B cell (primary cell): ENCODE measurements at regions not wholly inside any gene's neighbourhood (a gene's known extent, or its start where the extent isn't known, plus 50 kb on each side); places are given as distances from the start of the nearest gene placed in this dataset.

Source experiments
- ATAC-seq: fragments of 200-7000 bp; cut with Tn5 transposase; one replicate; pipeline ENCODE4 v1.10.0; 2021; ENCODE audit warnings: low read depth, mild to moderate bottlenecking, moderate number of reproducible peaks, moderate library complexity
- CTCF ChIA-PET: fragments of 350-600 bp; sonication (Branson Sonifier 250); formaldehyde crosslinking; loops from one replicate; lab custom pipeline; 2021; ENCODE audit warnings: antibody characterized with exemption, inconsistent platforms; lab: Charles Lee
- POLR2A ChIA-PET: fragments of 350-600 bp; sonication (Branson Sonifier 250); formaldehyde crosslinking; loops from one replicate; lab custom pipeline; 2021; ENCODE audit warnings: antibody characterized with exemption; lab: Charles Lee
- DNase-seq: peaks from one replicate; pipeline ENCODE4 v3.0.0; 2013
- H2AFZ ChIP-seq: 2 replicates; pipeline ENCODE4 v1.6.1; 2012; ENCODE audit warnings: mild to moderate bottlenecking, low read depth, low read length; ENCODE audit not compliant: insufficient read depth, poor library complexity, severe bottlenecking
- H3K27ac ChIP-seq, 2 donors: 1 replicate in 1 of 2; 2 replicates in 1 of 2; pipeline ENCODE4 v1.5.1; 2012 to 2013; ENCODE audit warnings: low read length in 2 of 2, mild to moderate bottlenecking in 2 of 2, moderate library complexity in 1 of 2
- H3K27me3 ChIP-seq, 4 experiments: fragments of 200-600 bp in 1 of 4; sonication (generic) in 1 of 4; replicated peaks in 1 of 4; 1 replicate in 2 of 4; 2 replicates in 2 of 4; pipeline versions ENCODE4 v1.6.1 to v1.7.0; 2013 to 2016; ENCODE audit warnings: low read length in 3 of 4, mild to moderate bottlenecking in 2 of 4, mixed read lengths in 1 of 4, moderate library complexity in 1 of 4; ENCODE audit not compliant: insufficient read depth in 4 of 4, control insufficient read depth in 3 of 4; ENCODE audit errors: control extremely low read depth in 1 of 4
- H3K36me3 ChIP-seq, 2 experiments: replicated peaks in 1 of 2; 1 replicate in 1 of 2; 2 replicates in 1 of 2; pipeline versions ENCODE4 v1.6.1 to v1.7.1; 2013; ENCODE audit warnings: low read length in 1 of 2; ENCODE audit not compliant: insufficient read depth in 2 of 2, control insufficient read depth in 1 of 2; ENCODE audit errors: control extremely low read depth in 1 of 2, extremely low read depth in 1 of 2
- H3K4me1 ChIP-seq, 2 donors: fragments of 200-600 bp in 1 of 2; sonication (generic) in 1 of 2; 1 replicate in 1 of 2; 2 replicates in 1 of 2; pipeline versions ENCODE4 v1.5.1 to v1.6.1; 2013 to 2017; ENCODE audit warnings: low read length in 2 of 2; ENCODE audit not compliant: control insufficient read depth in 2 of 2, insufficient read depth in 2 of 2
- H3K4me2 ChIP-seq: replicated peaks from 2 replicates; pipeline ENCODE3; 2012; ENCODE audit warnings: mild to moderate bottlenecking, low read depth, low read length; ENCODE audit not compliant: poor library complexity, severe bottlenecking
- H3K4me3 ChIP-seq, 5 experiments: fragments of 200-600 bp in 1 of 5; sonication (generic) in 1 of 5; 1 replicate in 3 of 5; 2 replicates in 2 of 5; pipeline versions ENCODE4 v1.5.1 to v1.7.0; 2011 to 2016; ENCODE audit warnings: low read length in 4 of 5, mild to moderate bottlenecking in 4 of 5, low read depth in 2 of 5, control low read depth in 1 of 5, moderate library complexity in 1 of 5; ENCODE audit not compliant: insufficient read depth in 1 of 5; ENCODE audit errors: control extremely low read depth in 1 of 5, extremely low read depth in 1 of 5
- H3K79me2 ChIP-seq: fragments of 200-600 bp; sonication (generic); one replicate; pipeline ENCODE4 v1.6.0; 2016; ENCODE audit warnings: low read length; ENCODE audit not compliant: control insufficient read depth, insufficient read depth
- H3K9ac ChIP-seq: fragments of 200-600 bp; sonication (generic); 2 replicates; pipeline ENCODE4 v1.6.1; 2017; ENCODE audit warnings: mild to moderate bottlenecking, low read length, moderate library complexity
- H3K9me3 ChIP-seq, 3 donors: one replicate each; pipeline versions ENCODE4 v1.6.1 to v1.7.1; 2013; ENCODE audit warnings: low read length in 2 of 3; ENCODE audit not compliant: control insufficient read depth in 2 of 3, insufficient read depth in 1 of 3; ENCODE audit errors: control extremely low read depth in 1 of 3
- H4K20me1 ChIP-seq: 2 replicates; pipeline ENCODE4 v1.6.0; 2012; ENCODE audit warnings: mild to moderate bottlenecking, low read length; ENCODE audit not compliant: insufficient read depth, control insufficient read depth, poor library complexity, severe bottlenecking
- H3K27ac Mint-ChIP-seq: one replicate; pipeline ENCODE4 v1.8.0; 2021; ENCODE audit warnings: mixed read lengths
- H3K27me3 Mint-ChIP-seq: one replicate; pipeline ENCODE4 v1.8.0; 2021; ENCODE audit warnings: mixed read lengths
- H3K4me1 Mint-ChIP-seq: one replicate; pipeline ENCODE4 v1.8.0; 2021; ENCODE audit warnings: mixed read lengths
- H3K4me3 Mint-ChIP-seq: one replicate; pipeline ENCODE4 v1.8.0; 2021; ENCODE audit warnings: mixed read lengths
- H3K9me3 Mint-ChIP-seq: one replicate; pipeline ENCODE4 v1.8.0; 2022; ENCODE audit warnings: mixed read lengths; ENCODE audit not compliant: insufficient read depth
- EZH2 ChIP-seq: IDR thresholded peaks from 2 replicates; pipeline ENCODE4 v1.6.1; 2012; ENCODE audit warnings: borderline replicate concordance, low read depth, mild to moderate bottlenecking, moderate library complexity, low read length; ENCODE audit not compliant: insufficient read depth, poor library complexity, severe bottlenecking
- WGBS: methylation state at CpG from one replicate; pipeline ENCODE4 v1.1.5; 2013; ENCODE audit warnings: missing lambda C conversion rate; ENCODE audit not compliant: insufficient coverage; 5-methylcytosine and 5-hydroxymethylcytosine counted together
- intact Hi-C: fragments of 100-400 bp; cut with micrococcal nuclease; formaldehyde crosslinking; loops from one replicate; pipeline ENCODE4 v1.10.0; 2022
- TF ChIP-seq, protein P1 (sequence below): fragments of 200-600 bp; IDR thresholded peaks from one replicate; pipeline ENCODE4 v1.8.0; 2022; ENCODE audit warnings: antibody characterized with exemption, mild to moderate bottlenecking

- intact Hi-C loops, result no loop called here
- TF ChIP-seq, protein P1, sequence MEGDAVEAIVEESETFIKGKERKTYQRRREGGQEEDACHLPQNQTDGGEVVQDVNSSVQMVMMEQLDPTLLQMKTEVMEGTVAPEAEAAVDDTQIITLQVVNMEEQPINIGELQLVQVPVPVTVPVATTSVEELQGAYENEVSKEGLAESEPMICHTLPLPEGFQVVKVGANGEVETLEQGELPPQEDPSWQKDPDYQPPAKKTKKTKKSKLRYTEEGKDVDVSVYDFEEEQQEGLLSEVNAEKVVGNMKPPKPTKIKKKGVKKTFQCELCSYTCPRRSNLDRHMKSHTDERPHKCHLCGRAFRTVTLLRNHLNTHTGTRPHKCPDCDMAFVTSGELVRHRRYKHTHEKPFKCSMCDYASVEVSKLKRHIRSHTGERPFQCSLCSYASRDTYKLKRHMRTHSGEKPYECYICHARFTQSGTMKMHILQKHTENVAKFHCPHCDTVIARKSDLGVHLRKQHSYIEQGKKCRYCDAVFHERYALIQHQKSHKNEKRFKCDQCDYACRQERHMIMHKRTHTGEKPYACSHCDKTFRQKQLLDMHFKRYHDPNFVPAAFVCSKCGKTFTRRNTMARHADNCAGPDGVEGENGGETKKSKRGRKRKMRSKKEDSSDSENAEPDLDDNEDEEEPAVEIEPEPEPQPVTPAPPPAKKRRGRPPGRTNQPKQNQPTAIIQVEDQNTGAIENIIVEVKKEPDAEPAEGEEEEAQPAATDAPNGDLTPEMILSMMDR, result no peak
- no peak for TF ChIP-seq EZH2
- ATAC-seq (no peak), DNase-seq (no peak)
- H3K27me3 Mint-ChIP-seq, result no peaks in the 10 kb centered on the region
- WGBS, result 98% methylated on average over 7 of the region's 7 CpGs
- H3K4me3 ChIP-seq, result no peak overlapping the region
- H4K20me1 ChIP-seq, result no peaks in the 10 kb centered on the region
- H3K9me3 ChIP-seq, result no peaks in the 10 kb centered on the region
- H3K9me3 Mint-ChIP-seq, result no peaks in the 10 kb centered on the region
- no peak overlapping the region for H3K4me3 Mint-ChIP-seq
- POLR2A ChIA-PET, result interaction anchor here (0.5 kb wide), 2 partner anchors 43 to 86 kb away, joined by 4 to 8 read pairs; no protein-coding TSS in a partner anchor
- H3K4me2 ChIP-seq, result no peak overlapping the region
- peaks cover 35 to 41% of the 10 kb centered on the region in 2 donors for H3K4me1 ChIP-seq
- H3K27me3 ChIP-seq, result no peaks in the 10 kb centered on the region
- no peak overlapping the region for H3K27ac ChIP-seq
- H3K79me2 ChIP-seq, result no peaks in the 10 kb centered on the region
- no peaks in the 10 kb centered on the region for H3K36me3 ChIP-seq
- H2AFZ ChIP-seq, result no peak overlapping the region
- H3K27ac Mint-ChIP-seq, result no peak overlapping the region
- H3K9ac ChIP-seq, result no peak overlapping the region
- CTCF ChIA-PET, result interaction anchor here (1.0 kb wide), 1 partner anchor 72 kb away, joined by 3 read pairs; no protein-coding TSS in a partner anchor
- peaks cover 37% of the 10 kb centered on the region for H3K4me1 Mint-ChIP-seq
These were observed 63.2 kb upstream of the EXOC6 start for GRCh38 chr10:92785118-92785517.

GRCh38 chr10:92787557-92788152, 60.7 kb upstream of the EXOC6 start:
- ChIA-PET CTCF (interaction anchor here (0.8 to 4.2 kb wide), 4 partner anchors 15 to 97 kb away, joined by 3 to 32 read pairs (median 4); partner anchors contain the start of gene HHEX), POLR2A (interaction anchor here (1.1 kb wide), 1 partner anchor 98 kb away, joined by 3 read pairs; the partner anchor contains the start of gene HHEX)
- Histone ChIP-seq H3K4me3 (no peak overlapping the region), H3K27me3 (no peaks in the 10 kb centered on the region), H3K79me2 (peaks cover 3% of the 10 kb centered on the region), H3K4me1 (peaks cover 44 to 47% of the 10 kb centered on the region in 2 donors), H3K27ac (peak overlapping the region; percentile 49 to 82), H3K36me3 (no peaks in the 10 kb centered on the region), H3K4me2 (peak overlapping the region; percentile 55), H2AFZ (peak overlapping the region; percentile 67), H4K20me1 (no peaks in the 10 kb centered on the region), H3K9ac (no peak overlapping the region), H3K9me3 (no peaks in the 10 kb centered on the region)
- Mint-ChIP-seq H3K4me3 (peak overlapping the region; percentile 6), H3K27ac (peak overlapping the region; percentile 79), H3K4me1 (peaks cover 40% of the 10 kb centered on the region), H3K9me3 (no peaks in the 10 kb centered on the region), H3K27me3 (no peaks in the 10 kb centered on the region)
- intact Hi-C loops, result no loop called here
- peak; percentile 46 for DNase-seq
- TF ChIP-seq, protein P1, result no peak
- TF ChIP-seq EZH2, result no peak
- no peak for ATAC-seq
- WGBS, result 16% methylated on average over 6 of the region's 11 CpGs
